ENCODE measurements at regions not wholly inside any gene's neighbourhood (a gene's known extent, or its start where the extent isn't known, plus 50 kb on each side); places are given as distances from the start of the nearest gene placed in this dataset.

GRCh38 chr5:168227973-168228615 lies 63.4 kb upstream of the WWC1 start:
- Mint-ChIP-seq H3K27ac (no peak overlapping the region), H3K9me3 (ENCODE audit: insufficient read depth) (no peaks in the 10 kb centered on the region), H3K27me3 (peaks cover 17% of the 10 kb centered on the region), H3K4me1 (no peaks in the 10 kb centered on the region), H3K4me3 (no peak overlapping the region)
- POLR2A ChIA-PET, result no interaction called here
- 65% methylated on average over 3 of the region's 9 CpGs for WGBS (ENCODE audit: insufficient coverage)
- Histone ChIP-seq H3K9me3 (ENCODE audit: control extremely low read depth in 1 of 3, control insufficient read depth in 2 of 3, insufficient read depth in 1 of 3, low read length in 2 of 3) (no peaks in the 10 kb centered on the region), H3K4me3 (ENCODE audit: control extremely low read depth in 1 of 5, extremely low read depth in 1 of 5, insufficient read depth in 1 of 5, low read depth in 2 of 5, low read length in 4 of 5) (no peak overlapping the region), H3K4me2 (replicated peaks; ENCODE audit: low read depth, low read length, poor library complexity, severe bottlenecking) (no peak overlapping the region), H3K9ac (ENCODE audit: low read length) (no peak overlapping the region), H3K4me1 (ENCODE audit: control insufficient read depth in 2 of 2, insufficient read depth in 2 of 2, low read length in 2 of 2) (no peaks in the 10 kb centered on the region), H2AFZ (ENCODE audit: insufficient read depth, low read depth, low read length, poor library complexity, severe bottlenecking) (no peak overlapping the region), H3K36me3 (replicated peaks in 1 of 2; ENCODE audit: control extremely low read depth in 1 of 2, control insufficient read depth in 1 of 2, extremely low read depth in 1 of 2, insufficient read depth in 2 of 2, low read length in 1 of 2) (no peaks in the 10 kb centered on the region), H4K20me1 (ENCODE audit: control insufficient read depth, insufficient read depth, low read length, poor library complexity, severe bottlenecking) (no peaks in the 10 kb centered on the region), H3K27ac (ENCODE audit: low read length in 2 of 2) (no peak overlapping the region), H3K27me3 (replicated peaks in 1 of 4; ENCODE audit: control extremely low read depth in 1 of 4, control insufficient read depth in 3 of 4, insufficient read depth in 4 of 4, low read length in 3 of 4) (peaks cover 0 to 3% (median 0%) of the 10 kb centered on the region in 4 experiments), H3K79me2 (ENCODE audit: control insufficient read depth, insufficient read depth, low read length) (no peaks in the 10 kb centered on the region)
- DNase-seq (no peak), ATAC-seq (ENCODE audit: low read depth) (no peak)
- TF ChIP-seq EZH2 (IDR thresholded peaks at IDR 0.05; ENCODE audit: borderline replicate concordance, insufficient read depth, low read depth, low read length, poor library complexity, severe bottlenecking) (no peak), CTCF (IDR thresholded peaks at IDR 0.05) (no peak)
- intact Hi-C loops (cut with micrococcal nuclease), result no loop called here
- CTCF ChIA-PET, result no interaction called here

- Mint-ChIP-seq H3K27ac (no peak overlapping the region), H3K9me3 (ENCODE audit: insufficient read depth) (no peaks in the 10 kb centered on the region), H3K4me1 (no peaks in the 10 kb centered on the region), H3K27me3 (peaks cover 16% of the 10 kb centered on the region), H3K4me3 (no peak overlapping the region)
- DNase-seq (no peak), ATAC-seq (ENCODE audit: low read depth) (no peak)
- TF ChIP-seq CTCF (IDR thresholded peaks at IDR 0.05) (no peak), EZH2 (IDR thresholded peaks at IDR 0.05; ENCODE audit: borderline replicate concordance, insufficient read depth, low read depth, low read length, poor library complexity, severe bottlenecking) (no peak)
- no peak overlapping the region for H3K4me3 ChIP-seq (ENCODE audit: control extremely low read depth in 1 of 5, extremely low read depth in 1 of 5, insufficient read depth in 1 of 5, low read depth in 2 of 5, low read length in 4 of 5)
- H3K27ac ChIP-seq (ENCODE audit: low read length in 2 of 2), result no peak overlapping the region
- no peak overlapping the region for H2AFZ ChIP-seq (ENCODE audit: insufficient read depth, low read depth, low read length, poor library complexity, severe bottlenecking)
- POLR2A ChIA-PET, result no interaction called here
- CTCF ChIA-PET, result no interaction called here
- peaks cover 0 to 3% (median 0%) of the 10 kb centered on the region in 4 experiments for H3K27me3 ChIP-seq (replicated peaks in 1 of 4; ENCODE audit: control extremely low read depth in 1 of 4, control insufficient read depth in 3 of 4, insufficient read depth in 4 of 4, low read length in 3 of 4)
- H3K4me2 ChIP-seq (replicated peaks; ENCODE audit: low read depth, low read length, poor library complexity, severe bottlenecking), result no peak overlapping the region
- H3K9ac ChIP-seq (ENCODE audit: low read length), result no peak overlapping the region
- no CpG with 5 or more reads among the region's 3 CpGs for WGBS (ENCODE audit: insufficient coverage)
- H4K20me1 ChIP-seq (ENCODE audit: control insufficient read depth, insufficient read depth, low read length, poor library complexity, severe bottlenecking), result no peaks in the 10 kb centered on the region
- H3K79me2 ChIP-seq (ENCODE audit: control insufficient read depth, insufficient read depth, low read length), result no peaks in the 10 kb centered on the region
- no peaks in the 10 kb centered on the region for H3K4me1 ChIP-seq (ENCODE audit: control insufficient read depth in 2 of 2, insufficient read depth in 2 of 2, low read length in 2 of 2)
- intact Hi-C loops (cut with micrococcal nuclease), result no loop called here
- H3K36me3 ChIP-seq (replicated peaks in 1 of 2; ENCODE audit: control extremely low read depth in 1 of 2, control insufficient read depth in 1 of 2, extremely low read depth in 1 of 2, insufficient read depth in 2 of 2, low read length in 1 of 2), result no peaks in the 10 kb centered on the region
- no peaks in the 10 kb centered on the region for H3K9me3 ChIP-seq (ENCODE audit: control extremely low read depth in 1 of 3, control insufficient read depth in 2 of 3, insufficient read depth in 1 of 3, low read length in 2 of 3)
Measured at GRCh38 chr5:168228668-168229067, 62.8 kb upstream of the WWC1 start.
